ENCODE measurements at regions not wholly inside any gene's neighbourhood (a gene's known extent, or its start where the extent isn't known, plus 50 kb on each side); places are given as distances from the start of the nearest gene placed in this dataset.

DNA sequence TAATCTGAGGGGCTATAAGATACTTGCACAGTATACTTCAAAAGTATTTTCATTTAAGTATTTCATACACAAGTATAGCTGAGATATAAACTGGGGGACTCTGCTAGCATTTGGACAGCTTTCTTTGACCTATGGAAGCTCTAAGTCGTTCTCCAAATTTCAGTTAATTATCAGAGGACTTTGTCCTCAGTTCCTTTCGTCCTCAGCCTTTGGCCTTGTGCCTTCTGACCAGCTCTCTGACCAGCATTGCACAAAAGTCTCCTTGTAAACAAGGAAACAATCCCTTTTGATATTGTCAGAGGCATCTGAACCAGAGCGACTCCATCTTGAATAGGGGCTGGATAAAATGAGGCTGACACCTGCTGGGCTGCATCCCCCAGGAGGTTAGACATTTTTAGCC, 464.0 kb upstream of the FAM241A start:
- TF ChIP-seq, protein P1, sequence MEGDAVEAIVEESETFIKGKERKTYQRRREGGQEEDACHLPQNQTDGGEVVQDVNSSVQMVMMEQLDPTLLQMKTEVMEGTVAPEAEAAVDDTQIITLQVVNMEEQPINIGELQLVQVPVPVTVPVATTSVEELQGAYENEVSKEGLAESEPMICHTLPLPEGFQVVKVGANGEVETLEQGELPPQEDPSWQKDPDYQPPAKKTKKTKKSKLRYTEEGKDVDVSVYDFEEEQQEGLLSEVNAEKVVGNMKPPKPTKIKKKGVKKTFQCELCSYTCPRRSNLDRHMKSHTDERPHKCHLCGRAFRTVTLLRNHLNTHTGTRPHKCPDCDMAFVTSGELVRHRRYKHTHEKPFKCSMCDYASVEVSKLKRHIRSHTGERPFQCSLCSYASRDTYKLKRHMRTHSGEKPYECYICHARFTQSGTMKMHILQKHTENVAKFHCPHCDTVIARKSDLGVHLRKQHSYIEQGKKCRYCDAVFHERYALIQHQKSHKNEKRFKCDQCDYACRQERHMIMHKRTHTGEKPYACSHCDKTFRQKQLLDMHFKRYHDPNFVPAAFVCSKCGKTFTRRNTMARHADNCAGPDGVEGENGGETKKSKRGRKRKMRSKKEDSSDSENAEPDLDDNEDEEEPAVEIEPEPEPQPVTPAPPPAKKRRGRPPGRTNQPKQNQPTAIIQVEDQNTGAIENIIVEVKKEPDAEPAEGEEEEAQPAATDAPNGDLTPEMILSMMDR (IDR thresholded peaks at IDR 0.05) = no peak
- no peak for TF ChIP-seq POLR2A (IDR thresholded peaks at IDR 0.05)
- no peak for TF ChIP-seq POLR2AphosphoS5 (IDR thresholded peaks at IDR 0.05)
- TF ChIP-seq EP300 (IDR thresholded peaks at IDR 0.05) = no peak
